T-helper 2 cell treated with Interferon-gamma antibody and Interleukin-4, amounts not matched to agents 100 ng/mL and 5 ng/mL, for 36 hours (primary cell): ENCODE measurements at regions not wholly inside any gene's neighbourhood (a gene's known extent, or its start where the extent isn't known, plus 50 kb on each side); places are given as distances from the start of the nearest gene placed in this dataset.

Source experiments
- intact Hi-C: fragments of 100-400 bp; cut with micrococcal nuclease; formaldehyde crosslinking; loops from one replicate; pipeline ENCODE4 v1.15.1; 2023

DNA sequence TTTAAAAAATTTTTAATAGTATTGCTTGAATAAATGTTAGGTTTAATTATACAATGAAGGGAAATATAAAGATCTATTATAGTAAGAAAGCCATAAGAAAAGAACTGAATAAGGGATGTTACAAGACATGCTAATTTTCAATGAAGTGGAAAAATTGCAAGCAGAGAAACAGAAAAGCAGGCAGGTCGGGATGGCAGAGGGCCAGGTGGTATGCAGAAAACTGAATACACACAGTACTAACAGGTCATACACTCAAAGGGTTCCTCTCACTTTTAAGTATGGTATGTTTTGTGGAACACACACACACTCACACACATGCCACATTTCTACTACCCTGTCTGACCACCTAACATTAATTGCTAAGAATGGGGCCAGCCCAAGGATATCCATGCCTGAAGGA, 76.7 kb upstream of the DTNA start:
- intact Hi-C loops: no loop called here

- intact Hi-C loops: no loop called here
Measured at GRCh38 chr18:34637094-34637801, 72.8 kb upstream of the DTNA start.

- intact Hi-C loops: no loop called here
Measured at GRCh38 chr18:34639687-34640086, 70.4 kb upstream of the DTNA start.

GRCh38 chr18:34640276-34640675, 69.8 kb upstream of the DTNA start:
- intact Hi-C loops: no loop called here

DNA sequence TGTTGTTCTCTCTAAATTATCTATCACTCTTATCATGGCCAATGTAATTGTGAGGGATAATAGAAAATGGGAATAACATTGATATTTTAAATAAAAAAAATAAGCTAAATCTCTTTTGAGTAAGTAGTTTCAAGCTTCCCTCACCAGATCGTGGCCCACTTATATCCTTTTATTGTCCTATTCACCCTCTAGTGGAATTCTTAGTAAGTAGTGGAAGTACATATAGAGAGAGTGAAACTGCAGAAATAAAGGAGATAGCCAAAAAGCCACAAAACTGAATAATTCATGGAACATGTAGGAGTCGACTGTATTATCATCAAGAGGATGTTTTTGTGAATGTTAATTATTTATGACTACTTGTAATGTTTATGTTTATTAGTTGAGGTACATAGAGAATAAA, 66.1 kb upstream of the DTNA start:
- intact Hi-C loops: no loop called here

DNA sequence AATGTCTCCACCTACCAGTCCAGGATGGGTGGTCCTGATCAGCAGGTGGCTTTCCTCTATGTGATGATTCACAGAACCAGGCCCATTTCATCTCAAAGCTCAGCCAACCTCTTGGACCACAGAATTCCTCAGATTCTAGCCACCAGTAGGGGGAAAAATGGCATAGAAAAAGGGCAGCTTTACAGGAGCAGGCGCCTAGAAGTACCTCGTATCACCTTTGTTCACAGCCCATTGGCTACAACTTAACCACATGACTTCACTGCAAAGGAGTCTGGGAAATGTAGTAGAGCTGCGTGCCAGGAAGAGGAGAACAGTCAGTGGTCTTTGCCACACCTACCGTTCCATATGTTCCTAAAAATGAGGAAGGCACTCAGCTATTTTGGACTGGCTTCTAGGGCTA, 62.8 kb upstream of the DTNA start:
- intact Hi-C loops: no loop called here

GRCh38 chr18:34648269-34648985, 61.7 kb upstream of the DTNA start:
- intact Hi-C loops: no loop called here

GRCh38 chr18:34649080-34649479, 61.0 kb upstream of the DTNA start:
- intact Hi-C loops: no loop called here

DNA sequence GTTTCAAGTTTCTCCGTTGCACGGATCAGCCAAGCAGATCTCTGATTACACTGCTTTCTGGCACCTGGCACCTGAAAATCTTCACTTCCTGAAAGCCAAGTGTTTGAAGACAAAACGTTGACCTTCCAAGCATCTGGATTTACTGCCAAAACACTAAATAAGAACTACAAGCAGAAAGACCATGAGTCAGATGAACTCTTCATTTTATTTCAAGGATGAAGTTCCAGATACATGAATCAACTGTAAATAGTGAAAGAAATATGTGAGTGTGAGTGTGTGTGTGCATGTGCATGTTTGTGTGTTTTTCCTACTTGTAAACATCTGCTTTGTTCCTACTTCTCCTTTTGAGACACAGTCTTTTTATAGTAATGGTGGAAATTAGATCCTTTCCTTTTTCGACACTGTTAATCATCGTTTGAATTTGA, 60.0 kb upstream of the DTNA start:
- intact Hi-C loops: no loop called here

GRCh38 chr18:34651586-34652369, 58.3 kb upstream of the DTNA start:
- intact Hi-C loops: no loop called here

DNA sequence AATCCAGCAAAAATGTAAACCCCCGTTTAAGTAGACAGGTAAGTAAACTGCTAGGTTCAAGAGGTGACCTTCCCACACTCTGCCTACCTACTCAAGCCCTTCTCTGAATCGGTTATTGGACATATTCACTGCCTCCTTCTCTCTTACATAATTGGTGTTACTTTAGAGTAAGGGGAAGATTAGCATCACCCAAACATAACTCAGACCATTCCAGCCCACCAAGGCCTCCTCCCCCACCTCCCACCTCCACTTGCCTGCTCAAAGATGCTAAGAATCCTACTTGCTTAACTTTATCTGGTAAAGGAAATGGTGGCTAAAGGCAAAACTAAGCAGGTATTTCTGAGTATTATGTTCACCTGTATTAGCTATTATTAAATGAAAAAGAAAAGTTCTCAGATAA, 55.0 kb upstream of the DTNA start:
- intact Hi-C loops: no loop called here

DNA sequence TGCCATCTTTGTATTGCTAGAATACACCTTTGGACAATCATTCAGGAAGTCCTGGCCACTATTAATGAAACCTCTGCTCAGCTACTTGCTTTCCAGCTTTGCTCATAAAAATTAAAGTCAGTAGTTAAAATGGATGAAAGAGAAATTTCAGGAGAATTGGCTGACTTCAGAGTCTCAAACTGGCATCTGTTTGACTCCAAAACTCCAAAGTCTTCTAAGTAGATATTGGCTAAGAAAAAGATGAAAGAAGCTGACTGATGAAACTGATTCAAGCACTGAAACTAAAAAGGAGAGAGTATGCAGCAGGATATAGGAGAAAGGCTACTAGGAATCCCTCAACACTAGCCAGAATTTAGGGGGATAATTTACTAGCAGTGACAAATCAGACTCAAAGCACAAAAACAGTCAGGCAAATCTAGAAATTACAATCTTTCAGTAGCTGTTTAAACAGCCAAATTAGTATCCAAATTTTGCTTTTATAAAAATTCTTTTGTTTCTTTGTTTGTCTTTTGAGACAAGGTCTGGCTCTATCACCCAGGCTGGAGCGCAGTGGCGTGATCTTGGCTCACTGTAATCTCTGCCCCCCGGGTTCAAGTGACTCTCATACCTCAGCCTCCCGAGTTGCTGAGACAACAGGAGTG, 52.1 kb upstream of the DTNA start:
- intact Hi-C loops: no loop called here

GRCh38 chr18:34659579-34660517, 50.2 kb upstream of the DTNA start:
- intact Hi-C loops: no loop called here
